MV-4-11 (cell line): ENCODE measurements at regions not wholly inside any gene's neighbourhood (a gene's known extent, or its start where the extent isn't known, plus 50 kb on each side); places are given as distances from the start of the nearest gene placed in this dataset.

Source experiments
- DNase-seq: peaks from one replicate; lab custom pipeline; 2025; lab: John Stamatoyannopoulos, UW

GRCh38 chrX:20620306-20620705 is 353.6 kb upstream of the RPS6KA3 start:
- no peak for DNase-seq

- no peak for DNase-seq
These were observed 343.3 kb upstream of the RPS6KA3 start for GRCh38 chrX:20609916-20610415.

GRCh38 chrX:20606831-20607230 is 340.1 kb upstream of the RPS6KA3 start:
- DNase-seq, result no peak

- DNase-seq, result no peak
These were observed 330.1 kb upstream of the RPS6KA3 start for GRCh38 chrX:20596856-20597255.

GRCh38 chrX:20595928-20596575 is 329.3 kb upstream of the RPS6KA3 start:
- DNase-seq, result no peak

GRCh38 chrX:20594985-20595384 is 328.3 kb upstream of the RPS6KA3 start:
- DNase-seq, result no peak

- no peak for DNase-seq
These were observed 327.1 kb upstream of the RPS6KA3 start for GRCh38 chrX:20593836-20594235.

GRCh38 chrX:20593402-20593801 is 326.7 kb upstream of the RPS6KA3 start:
- DNase-seq, result no peak

GRCh38 chrX:20591246-20591645 is 324.5 kb upstream of the RPS6KA3 start:
- DNase-seq, result no peak

GRCh38 chrX:20585782-20586181 is 319.1 kb upstream of the RPS6KA3 start:
- no peak for DNase-seq

GRCh38 chrX:20571611-20572010 is 304.9 kb upstream of the RPS6KA3 start:
- DNase-seq, result no peak

- DNase-seq, result no peak
These were observed 300.4 kb upstream of the RPS6KA3 start for GRCh38 chrX:20567108-20567507.

GRCh38 chrX:20547611-20548051 is 280.9 kb upstream of the RPS6KA3 start:
- peak; percentile 65 for DNase-seq

- DNase-seq, result no peak
These were observed 278.8 kb upstream of the RPS6KA3 start for GRCh38 chrX:20545538-20545937.

GRCh38 chrX:20542072-20542471 is 275.4 kb upstream of the RPS6KA3 start:
- no peak for DNase-seq

GRCh38 chrX:20538974-20539373 is 272.3 kb upstream of the RPS6KA3 start:
- DNase-seq, result no peak

GRCh38 chrX:20531667-20532066 is 265.0 kb upstream of the RPS6KA3 start:
- no peak for DNase-seq

- peak; percentile 16 for DNase-seq
These were observed 263.8 kb upstream of the RPS6KA3 start for GRCh38 chrX:20530406-20530921.

GRCh38 chrX:20529711-20530110 is 263.0 kb upstream of the RPS6KA3 start:
- DNase-seq, result no peak

GRCh38 chrX:20529301-20529700 is 262.6 kb upstream of the RPS6KA3 start:
- DNase-seq, result no peak

GRCh38 chrX:20527558-20528011 is 260.9 kb upstream of the RPS6KA3 start:
- DNase-seq, result peak; percentile 4

- no peak for DNase-seq
These were observed 260.3 kb upstream of the RPS6KA3 start for GRCh38 chrX:20527041-20527440.

GRCh38 chrX:20523626-20524312 is 257.1 kb upstream of the RPS6KA3 start:
- DNase-seq, result peak; percentile 32
